ENCODE measurements at regions not wholly inside any gene's neighbourhood (a gene's known extent, or its start where the extent isn't known, plus 50 kb on each side); places are given as distances from the start of the nearest gene placed in this dataset.

- Histone ChIP-seq H3K9ac (ENCODE audit: low read length in 3 of 3) (no peak overlapping the region), H3K4me1 (ENCODE audit: control insufficient read depth in 2 of 3, insufficient read depth in 2 of 3, low read depth in 1 of 3, low read length in 3 of 3) (no peaks in the 10 kb centered on the region), H3K9me3 (ENCODE audit: control insufficient read depth in 2 of 3, insufficient read depth in 1 of 3, low read length in 3 of 3) (no peaks in the 10 kb centered on the region), H3K36me3 (ENCODE audit: control insufficient read depth in 2 of 3, insufficient read depth in 3 of 3, low read length in 3 of 3) (no peaks in the 10 kb centered on the region), H3K27ac (ENCODE audit: low read depth in 2 of 2, low read length in 2 of 2) (no peak overlapping the region), H3K4me3 (ENCODE audit: low read length in 3 of 3) (no peak overlapping the region), H3K27me3 (ENCODE audit: control insufficient read depth, insufficient read depth, low read length) (no peaks in the 10 kb centered on the region)
- FAIRE-seq = no peak
- TF ChIP-seq, protein P1, sequence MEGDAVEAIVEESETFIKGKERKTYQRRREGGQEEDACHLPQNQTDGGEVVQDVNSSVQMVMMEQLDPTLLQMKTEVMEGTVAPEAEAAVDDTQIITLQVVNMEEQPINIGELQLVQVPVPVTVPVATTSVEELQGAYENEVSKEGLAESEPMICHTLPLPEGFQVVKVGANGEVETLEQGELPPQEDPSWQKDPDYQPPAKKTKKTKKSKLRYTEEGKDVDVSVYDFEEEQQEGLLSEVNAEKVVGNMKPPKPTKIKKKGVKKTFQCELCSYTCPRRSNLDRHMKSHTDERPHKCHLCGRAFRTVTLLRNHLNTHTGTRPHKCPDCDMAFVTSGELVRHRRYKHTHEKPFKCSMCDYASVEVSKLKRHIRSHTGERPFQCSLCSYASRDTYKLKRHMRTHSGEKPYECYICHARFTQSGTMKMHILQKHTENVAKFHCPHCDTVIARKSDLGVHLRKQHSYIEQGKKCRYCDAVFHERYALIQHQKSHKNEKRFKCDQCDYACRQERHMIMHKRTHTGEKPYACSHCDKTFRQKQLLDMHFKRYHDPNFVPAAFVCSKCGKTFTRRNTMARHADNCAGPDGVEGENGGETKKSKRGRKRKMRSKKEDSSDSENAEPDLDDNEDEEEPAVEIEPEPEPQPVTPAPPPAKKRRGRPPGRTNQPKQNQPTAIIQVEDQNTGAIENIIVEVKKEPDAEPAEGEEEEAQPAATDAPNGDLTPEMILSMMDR (IDR thresholded peaks at IDR 0.05; ENCODE audit: borderline replicate concordance, extremely low read depth, insufficient read depth) = no peak
- intact Hi-C loops (cut with DNase I) = no loop called here
- no peak for DNase-seq
Observed at GRCh38 chrY:19622392-19622791, 122.1 kb downstream of the KDM5D start.

DNA sequence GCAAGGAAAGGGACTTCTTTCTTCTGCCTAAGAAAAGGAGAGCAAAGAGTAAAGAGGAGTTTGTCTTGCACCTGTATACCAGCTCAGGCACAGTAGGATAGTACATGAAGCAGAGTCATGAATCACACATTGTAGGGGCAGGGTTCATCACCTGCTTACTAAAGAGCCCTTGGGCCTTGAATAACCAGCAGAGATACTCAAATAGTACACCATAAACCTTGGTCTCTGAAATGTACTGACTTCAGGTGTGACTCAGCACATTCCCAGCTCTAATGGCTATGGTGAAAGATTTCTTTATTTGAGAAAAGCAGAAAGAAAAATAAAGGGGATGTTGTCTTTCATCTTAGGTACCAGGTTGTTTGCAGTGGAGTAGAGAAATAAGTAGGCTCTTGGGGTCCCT, 122.8 kb downstream of the KDM5D start:
- FAIRE-seq (no peak), DNase-seq (no peak)
- no peak overlapping the region for H3K9ac ChIP-seq (ENCODE audit: low read length in 3 of 3)
- TF ChIP-seq, protein P1 (IDR thresholded peaks at IDR 0.05; ENCODE audit: borderline replicate concordance, extremely low read depth, insufficient read depth) = no peak
- no peaks in the 10 kb centered on the region for H3K9me3 ChIP-seq (ENCODE audit: control insufficient read depth in 2 of 3, insufficient read depth in 1 of 3, low read length in 3 of 3)
- no peak overlapping the region for H3K4me3 ChIP-seq (ENCODE audit: low read length in 3 of 3)
- no peaks in the 10 kb centered on the region for H3K4me1 ChIP-seq (ENCODE audit: control insufficient read depth in 2 of 3, insufficient read depth in 2 of 3, low read depth in 1 of 3, low read length in 3 of 3)
- intact Hi-C loops (cut with DNase I) = no loop called here
- H3K27ac ChIP-seq (ENCODE audit: low read depth in 2 of 2, low read length in 2 of 2) = no peak overlapping the region
- H3K36me3 ChIP-seq (ENCODE audit: control insufficient read depth in 2 of 3, insufficient read depth in 3 of 3, low read length in 3 of 3) = no peaks in the 10 kb centered on the region
- H3K27me3 ChIP-seq (ENCODE audit: control insufficient read depth, insufficient read depth, low read length) = no peaks in the 10 kb centered on the region

GRCh38 chrY:19601113-19601512, 143.4 kb downstream of the KDM5D start:
- no peak for DNase-seq
- TF ChIP-seq, protein P1 (IDR thresholded peaks at IDR 0.05; ENCODE audit: borderline replicate concordance, extremely low read depth, insufficient read depth) = no peak
- Histone ChIP-seq H3K27me3 (ENCODE audit: control insufficient read depth, insufficient read depth, low read length) (no peaks in the 10 kb centered on the region), H3K9me3 (ENCODE audit: control insufficient read depth in 2 of 3, insufficient read depth in 1 of 3, low read length in 3 of 3) (no peaks in the 10 kb centered on the region), H3K9ac (ENCODE audit: low read length in 3 of 3) (no peak overlapping the region), H3K36me3 (ENCODE audit: control insufficient read depth in 2 of 3, insufficient read depth in 3 of 3, low read length in 3 of 3) (peaks cover 0 to 5% (median 0%) of the 10 kb centered on the region in 3 donors), H3K4me3 (ENCODE audit: low read length in 3 of 3) (no peak overlapping the region), H3K27ac (ENCODE audit: low read depth in 2 of 2, low read length in 2 of 2) (no peak overlapping the region), H3K4me1 (ENCODE audit: control insufficient read depth in 2 of 3, insufficient read depth in 2 of 3, low read depth in 1 of 3, low read length in 3 of 3) (no peaks in the 10 kb centered on the region)
- intact Hi-C loops (cut with DNase I) = no loop called here
- no peak for FAIRE-seq

DNA sequence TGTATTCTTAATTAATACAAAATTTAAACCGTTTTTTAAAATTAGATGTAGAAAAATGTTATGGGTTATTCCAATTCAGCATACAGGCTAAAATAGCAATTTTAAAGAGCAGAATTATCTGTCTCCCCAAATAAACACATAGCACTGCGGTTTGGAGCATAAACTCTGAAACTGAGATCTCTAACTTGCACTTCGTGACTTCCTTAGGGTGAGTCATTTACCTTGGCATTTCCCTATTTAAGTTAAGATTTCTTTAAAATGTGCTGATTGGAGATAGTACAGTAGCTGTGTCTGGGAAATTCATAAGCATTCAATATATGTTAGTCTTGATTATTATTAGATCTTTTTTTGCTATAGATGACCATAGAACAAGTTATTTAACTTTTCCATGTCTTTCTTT, 143.8 kb downstream of the KDM5D start:
- TF ChIP-seq, protein P1 (IDR thresholded peaks at IDR 0.05; ENCODE audit: borderline replicate concordance, extremely low read depth, insufficient read depth) = no peak
- H3K27ac ChIP-seq (ENCODE audit: low read depth in 2 of 2, low read length in 2 of 2) = no peak overlapping the region
- no peaks in the 10 kb centered on the region for H3K27me3 ChIP-seq (ENCODE audit: control insufficient read depth, insufficient read depth, low read length)
- no peak overlapping the region for H3K4me3 ChIP-seq (ENCODE audit: low read length in 3 of 3)
- H3K9me3 ChIP-seq (ENCODE audit: control insufficient read depth in 2 of 3, insufficient read depth in 1 of 3, low read length in 3 of 3) = no peaks in the 10 kb centered on the region
- DNase-seq (no peak), FAIRE-seq (no peak)
- H3K9ac ChIP-seq (ENCODE audit: low read length in 3 of 3) = no peak overlapping the region
- intact Hi-C loops (cut with DNase I) = no loop called here
- H3K4me1 ChIP-seq (ENCODE audit: control insufficient read depth in 2 of 3, insufficient read depth in 2 of 3, low read depth in 1 of 3, low read length in 3 of 3) = no peaks in the 10 kb centered on the region
- H3K36me3 ChIP-seq (ENCODE audit: control insufficient read depth in 2 of 3, insufficient read depth in 3 of 3, low read length in 3 of 3) = peaks cover 0 to 5% (median 0%) of the 10 kb centered on the region in 3 donors
